CD14-positive monocyte (primary cell): ENCODE measurements at regions not wholly inside any gene's neighbourhood (a gene's known extent, or its start where the extent isn't known, plus 50 kb on each side); places are given as distances from the start of the nearest gene placed in this dataset.

ENCODE experiments used
- DNase-seq, 3 donors: peaks; one replicate each; pipeline ENCODE4 v3.0.0-alpha.2; 2011 to 2022
- H2AFZ ChIP-seq: 2 replicates; pipeline ENCODE4 v1.6.0; 2012; ENCODE audit warnings: mild to moderate bottlenecking, low read depth, low read length, inconsistent platforms; ENCODE audit not compliant: insufficient read depth, poor library complexity, severe bottlenecking
- H3K27ac ChIP-seq, 2 donors: 1 replicate in 1 of 2; 2 replicates in 1 of 2; pipeline ENCODE4 v1.5.1; 2012 to 2013; ENCODE audit warnings: low read length in 2 of 2, control low read depth in 1 of 2, inconsistent platforms in 1 of 2, low read depth in 1 of 2, mild to moderate bottlenecking in 1 of 2
- H3K27me3 ChIP-seq, 2 donors: one replicate each; pipeline versions ENCODE4 v1.6.0 to v1.6.1; 2011 to 2013; ENCODE audit warnings: low read length in 2 of 2; ENCODE audit not compliant: control insufficient read depth in 2 of 2, insufficient read depth in 2 of 2
- H3K36me3 ChIP-seq, 2 donors: replicated peaks in 1 of 2; 1 replicate in 1 of 2; 2 replicates in 1 of 2; pipeline versions ENCODE4 v1.5.1 to v1.6.1; 2012 to 2013; ENCODE audit warnings: low read length in 2 of 2, control low read depth in 1 of 2, inconsistent platforms in 1 of 2, mild to moderate bottlenecking in 1 of 2; ENCODE audit not compliant: insufficient read depth in 2 of 2, control insufficient read depth in 1 of 2
- H3K4me1 ChIP-seq, 2 donors: 1 replicate in 1 of 2; 2 replicates in 1 of 2; pipeline versions ENCODE4 v1.5.1 to v1.6.1; 2012 to 2013; ENCODE audit warnings: low read length in 2 of 2, control low read depth in 1 of 2, inconsistent platforms in 1 of 2, mild to moderate bottlenecking in 1 of 2, moderate library complexity in 1 of 2; ENCODE audit not compliant: insufficient read depth in 2 of 2, control insufficient read depth in 1 of 2
- H3K4me2 ChIP-seq: replicated peaks from 2 replicates; pipeline ENCODE3; 2012; ENCODE audit warnings: low read length, moderate library complexity, mild to moderate bottlenecking; ENCODE audit not compliant: poor library complexity, severe bottlenecking; ENCODE audit errors: extremely low read depth
- H3K4me3 ChIP-seq, 3 experiments: fragments of 200-600 bp in 1 of 3; sonication (generic) in 1 of 3; replicated peaks in 1 of 3; 1 replicate in 2 of 3; 2 replicates in 1 of 3; pipeline ENCODE4 v1.5.1; 2011 to 2013; ENCODE audit warnings: low read length in 3 of 3, mild to moderate bottlenecking in 3 of 3, control low read depth in 2 of 3, low read depth in 2 of 3, inconsistent platforms in 1 of 3, moderate library complexity in 1 of 3
- H3K79me2 ChIP-seq: 2 replicates; pipeline ENCODE4 v1.6.0; 2012; ENCODE audit warnings: mild to moderate bottlenecking, control low read depth, inconsistent platforms, low read length, moderate library complexity; ENCODE audit not compliant: insufficient read depth
- H3K9ac ChIP-seq: 2 replicates; pipeline ENCODE4 v1.6.0; 2017; ENCODE audit warnings: low read length, mild to moderate bottlenecking; ENCODE audit not compliant: insufficient read depth, poor library complexity, severe bottlenecking
- H3K9me3 ChIP-seq, 2 donors: replicated peaks in 1 of 2; 1 replicate in 1 of 2; 2 replicates in 1 of 2; pipeline versions ENCODE4 v1.5.1 to v1.6.1; 2012 to 2013; ENCODE audit warnings: low read length in 2 of 2, control low read depth in 1 of 2; ENCODE audit not compliant: control insufficient read depth in 1 of 2, insufficient read depth in 1 of 2
- H4K20me1 ChIP-seq: 2 replicates; pipeline ENCODE4 v1.6.0; 2012; ENCODE audit warnings: mild to moderate bottlenecking, low read length, control low read depth, moderate library complexity; ENCODE audit not compliant: insufficient read depth
- H3K27ac Mint-ChIP-seq, 7 donors: one replicate each; pipeline ENCODE4 v1.8.0; 2020; ENCODE audit warnings: mild to moderate bottlenecking in 7 of 7, mixed read lengths in 7 of 7, moderate library complexity in 6 of 7, inconsistent platforms in 2 of 7
- H3K27me3 Mint-ChIP-seq, 3 donors: one replicate each; pipeline ENCODE4 v1.8.0; 2021 to 2022; ENCODE audit warnings: low read depth in 3 of 3, mild to moderate bottlenecking in 3 of 3, mixed read lengths in 3 of 3, moderate library complexity in 3 of 3, inconsistent platforms in 1 of 3
- H3K36me3 Mint-ChIP-seq, 2 donors: one replicate each; pipeline ENCODE4 v1.8.0; 2020; ENCODE audit warnings: mixed read lengths in 2 of 2, inconsistent platforms in 1 of 2, mild to moderate bottlenecking in 1 of 2
- H3K4me1 Mint-ChIP-seq: one replicate; pipeline ENCODE4 v1.8.0; 2020; ENCODE audit warnings: mild to moderate bottlenecking, mixed read lengths
- H3K4me3 Mint-ChIP-seq, 2 donors: one replicate each; pipeline ENCODE4 v1.8.0; 2020; ENCODE audit warnings: mild to moderate bottlenecking in 2 of 2, mixed read lengths in 2 of 2, moderate library complexity in 1 of 2
- H3K9me3 Mint-ChIP-seq, 7 donors: one replicate each; pipeline ENCODE4 v1.8.0; 2020 to 2022; ENCODE audit warnings: mixed read lengths in 7 of 7, mild to moderate bottlenecking in 6 of 7, moderate library complexity in 6 of 7, inconsistent platforms in 2 of 7
- CTCF ChIP-seq: fragments of 200-600 bp; IDR thresholded peaks from one replicate; pipeline ENCODE4 v1.8.0; 2022; ENCODE audit warnings: antibody characterized with exemption, mild to moderate bottlenecking
- intact Hi-C, 2 donors: fragments of 100-400 bp; cut with micrococcal nuclease; formaldehyde crosslinking; loops; one replicate each; pipeline versions ENCODE4 v1.15.0 to v1.15.1; 2023

DNA sequence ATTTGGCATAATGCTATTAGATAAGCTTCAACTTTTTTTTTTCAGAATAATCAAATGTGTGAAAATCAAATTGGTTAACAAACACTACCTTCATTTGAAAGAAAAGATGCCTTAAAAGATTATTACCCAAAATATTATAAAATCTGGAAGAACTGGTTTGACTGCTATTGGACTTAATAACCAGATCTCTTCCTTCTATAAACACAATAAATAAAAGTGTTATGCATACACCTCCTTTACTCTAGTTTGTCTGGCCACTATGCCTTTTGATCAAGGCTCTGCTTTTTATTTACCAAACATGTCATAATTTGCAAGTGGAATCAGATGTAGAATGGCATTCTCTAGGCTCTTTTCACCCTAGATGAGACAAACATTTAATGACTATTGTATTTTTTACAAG lies 897.3 kb upstream of the EPHA5 start:
- no peaks in the 10 kb centered on the region for H3K9me3 ChIP-seq
- no peak overlapping the region for H2AFZ ChIP-seq
- no peak overlapping the region for H3K4me3 ChIP-seq
- no peak for TF ChIP-seq CTCF
- Mint-ChIP-seq H3K4me3 (no peak overlapping the region), H3K27me3 (peaks cover 0 to 1% (median 0%) of the 10 kb centered on the region in 3 donors), H3K27ac (no peak overlapping the region), H3K36me3 (no peaks in the 10 kb centered on the region), H3K4me1 (no peaks in the 10 kb centered on the region), H3K9me3 (no peaks in the 10 kb centered on the region)
- no peak for DNase-seq
- no peaks in the 10 kb centered on the region for H3K79me2 ChIP-seq
- H3K36me3 ChIP-seq: no peaks in the 10 kb centered on the region
- no peaks in the 10 kb centered on the region for H3K27me3 ChIP-seq
- H3K4me2 ChIP-seq: no peak overlapping the region
- H3K9ac ChIP-seq: no peak overlapping the region
- no peaks in the 10 kb centered on the region for H3K4me1 ChIP-seq
- no peaks in the 10 kb centered on the region for H4K20me1 ChIP-seq
- H3K27ac ChIP-seq: no peak overlapping the region
- intact Hi-C loops: no loop called here

GRCh38 chr4:66565801-66566200 lies 895.5 kb upstream of the EPHA5 start:
- Histone ChIP-seq H3K4me2 (no peak overlapping the region), H4K20me1 (no peaks in the 10 kb centered on the region), H3K36me3 (no peaks in the 10 kb centered on the region), H3K79me2 (no peaks in the 10 kb centered on the region), H2AFZ (no peak overlapping the region), H3K4me1 (no peaks in the 10 kb centered on the region), H3K9ac (no peak overlapping the region), H3K4me3 (no peak overlapping the region), H3K27me3 (no peaks in the 10 kb centered on the region), H3K9me3 (peaks cover 0 to 7% of the 10 kb centered on the region in 2 donors), H3K27ac (no peak overlapping the region)
- DNase-seq: no peak
- peaks cover 0 to 4% (median 0%) of the 10 kb centered on the region in 7 donors for H3K9me3 Mint-ChIP-seq
- no peaks in the 10 kb centered on the region for H3K4me1 Mint-ChIP-seq
- H3K27me3 Mint-ChIP-seq: peaks cover 0 to 3% (median 0%) of the 10 kb centered on the region in 3 donors
- intact Hi-C loops: no loop called here
- no peak overlapping the region for H3K4me3 Mint-ChIP-seq
- TF ChIP-seq CTCF: no peak
- no peak overlapping the region for H3K27ac Mint-ChIP-seq
- H3K36me3 Mint-ChIP-seq: no peaks in the 10 kb centered on the region
